ENCODE measurements at regions not wholly inside any gene's neighbourhood (a gene's known extent, or its start where the extent isn't known, plus 50 kb on each side); places are given as distances from the start of the nearest gene placed in this dataset.

DNA sequence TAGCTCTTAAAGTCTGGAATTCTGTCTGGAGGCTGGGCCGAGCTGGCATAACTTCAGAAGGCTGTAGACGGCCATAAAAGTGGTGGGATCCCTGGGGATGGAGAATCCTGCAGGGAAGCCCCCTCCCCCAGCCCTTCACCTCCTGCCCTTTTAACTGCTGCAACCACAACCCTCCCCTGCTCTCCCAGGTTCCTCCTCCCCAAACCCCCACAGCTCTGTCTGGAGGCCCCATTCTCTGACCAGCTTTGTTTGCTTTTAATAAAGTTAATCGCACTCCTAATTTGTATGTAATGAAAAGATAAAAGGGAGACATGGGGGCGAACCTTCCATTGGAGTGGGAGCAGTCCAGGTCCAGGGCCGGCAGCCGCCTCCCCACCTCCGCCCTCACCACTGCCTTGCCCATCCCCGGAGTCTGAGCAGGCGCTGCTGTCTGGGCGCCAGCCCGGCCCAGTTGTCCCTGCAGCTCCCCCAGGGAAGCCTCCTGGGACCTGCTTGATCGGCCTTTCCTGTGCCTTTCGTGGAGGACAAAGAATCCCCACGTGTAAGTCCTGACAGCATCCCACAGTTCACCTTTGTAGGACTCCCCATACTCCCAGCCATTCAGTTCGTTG lies 84.3 kb downstream of the PJA1 start:
- TF ChIP-seq CTCF (IDR thresholded peaks at IDR 0.05; ENCODE audit: low read length) (no peak), EZH2 (optimal IDR thresholded peaks at IDR 0.05; ENCODE audit: low read depth, low read length) (no peak)

Data from MM.1S (cell line).